GM12891 (cell line): ENCODE measurements at regions not wholly inside any gene's neighbourhood (a gene's known extent, or its start where the extent isn't known, plus 50 kb on each side); places are given as distances from the start of the nearest gene placed in this dataset.
A peak's percentile ranks its signal among the peaks of the same experiment; 100 is the strongest.
"Not testable (repeated sequence)": the region's sequence is repeated elsewhere in the genome, so short reads cannot be mapped to it uniquely, and the experiment has no call there.

Experiments used
- DNase-seq: peaks from one replicate; pipeline ENCODE4 v3.0.0; 2011; ENCODE audit warnings: low spot score; ENCODE audit not compliant: insufficient read length
- FAIRE-seq: peaks from 2 replicates; lab custom pipeline; 2011; peaks lifted over from hg19 to GRCh38; lab: Jason Lieb, UNC
- PAX5 ChIP-seq: IDR thresholded peaks from 2 replicates; pipeline ENCODE4 v1.6.1; 2011; ENCODE audit warnings: low read length, moderate library complexity, mild to moderate bottlenecking; ENCODE audit not compliant: insufficient read depth, severe bottlenecking
- POLR2A ChIP-seq: IDR thresholded peaks from 2 replicates; pipeline ENCODE4 v1.6.1; 2011; ENCODE audit warnings: low read depth, low read length, control low read depth
- POLR2AphosphoS5 ChIP-seq: IDR thresholded peaks from 2 replicates; pipeline ENCODE4 v1.6.1; 2011; ENCODE audit warnings: low read depth, low read length, control low read depth
- POU2F2 ChIP-seq: IDR thresholded peaks from 2 replicates; pipeline ENCODE4 v1.6.1; 2011; ENCODE audit warnings: low read depth, mild to moderate bottlenecking, control low read depth, low read length, moderate library complexity
- SPI1 ChIP-seq: IDR thresholded peaks from 2 replicates; pipeline ENCODE4 v1.6.1; 2011; ENCODE audit warnings: low read depth, low read length, control low read depth
- TAF1 ChIP-seq: IDR thresholded peaks from 2 replicates; pipeline ENCODE4 v1.6.1; 2011; ENCODE audit warnings: low read depth, low read length, control low read depth

DNA sequence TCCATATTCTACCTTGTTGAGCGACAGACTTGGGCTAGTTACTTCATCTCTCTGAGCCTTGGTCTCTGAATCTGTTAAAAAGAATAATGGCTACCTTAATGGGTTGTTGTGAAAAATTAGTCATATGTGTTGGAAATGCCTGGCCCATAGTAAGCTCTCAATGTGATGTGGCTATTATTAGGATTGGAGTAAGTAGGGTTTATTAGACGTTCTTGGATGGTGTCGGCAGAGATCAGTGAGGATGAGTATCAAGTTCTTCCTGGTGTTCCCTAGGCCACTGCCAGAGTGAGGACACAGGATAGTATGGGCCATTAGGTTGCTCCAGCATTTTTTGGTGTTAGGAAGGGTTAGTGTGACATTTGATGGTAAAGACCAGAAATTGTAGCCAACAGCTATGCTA is 121.1 kb upstream of the DUSP10 start:
- FAIRE-seq (peak; percentile 40), DNase-seq (no peak)
- TF ChIP-seq POLR2A (no peak), POU2F2 (no peak), POLR2AphosphoS5 (no peak), PAX5 (no peak), SPI1 (no peak), TAF1 (no peak)

DNA sequence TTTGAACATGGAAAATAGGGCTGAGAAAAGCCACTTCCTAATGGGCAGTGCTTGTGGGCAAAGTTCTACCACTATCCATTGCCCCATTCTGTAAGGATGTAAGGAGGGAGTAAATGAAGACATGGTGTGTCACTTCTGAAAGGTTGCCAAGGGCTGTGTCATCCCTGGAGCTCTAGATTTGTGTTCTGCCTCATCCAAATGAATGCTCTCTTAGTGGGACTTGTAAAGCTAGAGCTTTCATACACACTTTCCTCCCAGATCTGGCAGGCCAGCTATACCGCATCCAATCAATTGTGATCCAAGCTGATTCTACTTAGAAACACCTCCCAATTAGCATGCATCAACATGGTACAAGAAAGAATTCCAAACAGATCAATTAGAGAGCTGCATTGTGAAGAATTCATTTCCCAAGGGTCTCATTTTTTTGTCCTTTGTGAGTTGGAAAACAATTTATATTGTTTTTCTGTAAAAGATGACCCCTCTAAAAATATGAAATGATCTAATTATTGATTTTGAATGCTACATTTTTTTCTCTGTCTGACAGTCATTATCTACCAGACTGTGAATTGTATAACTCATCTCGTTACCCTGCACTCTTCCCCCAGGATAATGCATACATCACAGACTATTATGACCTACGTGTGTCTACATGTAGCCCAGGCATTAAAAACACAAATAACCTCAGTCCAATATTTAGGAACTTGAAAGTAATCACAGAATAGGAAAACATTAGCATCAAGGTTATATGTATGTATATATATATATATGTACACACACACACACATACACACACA is 117.1 kb upstream of the DUSP10 start:
- FAIRE-seq (no peak), DNase-seq (no peak)
- TF ChIP-seq SPI1 (no peak), POLR2A (no peak), POU2F2 (no peak), PAX5 (no peak)

DNA sequence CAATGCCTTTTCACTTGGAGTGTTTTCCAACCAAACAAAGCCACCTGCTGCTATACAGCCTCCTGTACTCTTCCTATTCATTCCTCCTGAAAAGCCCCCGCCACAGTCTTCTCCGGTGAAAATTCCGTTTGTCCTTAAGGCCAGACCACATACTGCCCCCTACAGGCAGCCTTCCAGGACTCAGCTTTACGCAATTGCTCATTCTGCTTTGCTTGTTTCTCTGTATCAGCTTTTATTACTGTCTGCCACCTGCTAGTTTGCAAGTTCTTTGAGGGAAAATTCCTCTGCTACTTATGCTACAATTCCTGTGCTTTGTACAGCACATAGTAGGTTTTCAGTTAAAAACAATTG is 115.2 kb upstream of the DUSP10 start:
- not testable (repeated sequence) for DNase-seq
- peak; percentile 20 for FAIRE-seq

DNA sequence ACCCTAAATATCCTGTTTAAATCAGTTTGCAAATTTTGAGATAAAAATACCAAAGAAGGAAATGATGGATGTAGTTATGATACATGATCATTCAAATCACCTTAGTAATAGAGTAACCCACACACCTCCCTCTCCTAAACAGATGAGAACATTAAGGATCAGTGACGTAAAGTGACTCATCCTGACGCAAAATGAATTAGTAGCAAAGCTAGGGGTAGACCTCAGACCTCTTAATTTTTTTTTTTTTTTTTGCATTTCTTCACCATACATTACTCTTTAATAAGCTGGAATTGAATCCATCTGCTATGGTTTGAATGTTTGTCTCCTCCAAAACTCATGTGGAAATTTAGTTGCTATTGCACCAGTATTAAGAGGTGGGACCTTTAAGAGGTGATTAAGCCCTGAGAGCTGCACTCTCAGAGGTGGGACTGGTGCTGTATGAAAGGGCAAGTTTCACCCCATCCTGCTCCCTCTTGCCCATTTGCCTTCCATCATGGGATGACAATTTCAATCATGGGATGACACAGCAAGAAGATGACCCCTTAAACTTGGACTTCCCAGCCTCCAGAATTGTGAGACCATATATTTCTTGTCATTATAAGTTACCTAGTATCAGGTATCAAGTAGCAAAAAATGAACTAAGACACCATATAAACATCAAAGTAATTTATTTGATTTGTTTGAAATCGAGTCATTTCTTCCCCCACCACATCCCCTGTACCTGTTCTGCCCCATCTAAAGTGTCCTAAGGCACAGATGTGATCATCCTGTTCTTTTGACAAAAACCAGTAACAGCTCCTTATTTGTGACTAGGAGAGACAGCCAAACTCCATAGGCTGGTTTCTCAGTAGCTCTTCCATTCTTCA is 114.6 kb upstream of the DUSP10 start:
- DNase-seq (no peak), FAIRE-seq (no peak)
- TF ChIP-seq POU2F2 (no peak), TAF1 (no peak), POLR2A (no peak), SPI1 (no peak), POLR2AphosphoS5 (no peak), PAX5 (no peak)

DNA sequence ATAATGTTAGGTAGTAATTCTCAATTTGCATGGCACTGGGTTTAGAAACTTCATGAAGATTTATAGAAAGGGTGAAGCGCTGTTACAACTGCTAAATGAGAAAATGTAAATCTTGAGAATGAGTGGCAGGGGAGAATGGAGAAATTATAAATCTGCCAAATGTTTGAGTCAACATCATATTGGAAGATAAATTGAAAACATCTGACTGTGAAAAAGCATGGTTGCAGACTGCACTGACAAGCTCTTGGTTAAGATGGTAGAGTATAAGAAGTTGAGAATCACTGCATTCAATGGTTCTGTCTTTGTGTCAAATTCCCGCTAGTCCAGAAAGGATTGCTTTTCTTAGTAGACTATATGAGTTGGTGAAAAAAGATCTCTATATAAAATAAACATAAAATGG is 113.3 kb upstream of the DUSP10 start:
- TF ChIP-seq PAX5 (no peak), POLR2AphosphoS5 (no peak), POU2F2 (no peak), TAF1 (no peak), SPI1 (no peak), POLR2A (no peak)
- no peak for DNase-seq
- FAIRE-seq = no peak

DNA sequence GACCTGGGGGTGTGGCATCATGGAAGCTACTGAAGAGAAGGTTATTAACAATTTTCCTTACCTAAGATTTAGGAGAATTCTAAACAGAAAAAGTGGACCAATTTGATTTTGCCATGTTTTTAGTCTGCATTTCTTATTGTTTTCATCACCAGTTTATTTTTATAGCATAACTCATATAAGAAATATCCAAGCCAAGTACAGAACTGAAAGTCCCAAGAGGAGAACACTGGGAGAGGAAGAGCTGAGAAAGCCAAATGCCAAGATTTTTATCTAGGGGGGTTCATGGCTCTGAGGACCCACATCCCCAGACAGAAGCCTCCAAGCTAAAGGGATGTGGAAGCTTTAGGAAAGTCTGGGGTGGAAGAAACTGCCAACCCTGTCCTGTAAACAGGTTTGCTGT is 109.4 kb upstream of the DUSP10 start:
- TF ChIP-seq POLR2A = no peak
- TF ChIP-seq TAF1 = no peak
- no peak for TF ChIP-seq PAX5
- TF ChIP-seq POU2F2 = no peak
- TF ChIP-seq SPI1 = no peak
- TF ChIP-seq POLR2AphosphoS5 = no peak
- no peak for FAIRE-seq

DNA sequence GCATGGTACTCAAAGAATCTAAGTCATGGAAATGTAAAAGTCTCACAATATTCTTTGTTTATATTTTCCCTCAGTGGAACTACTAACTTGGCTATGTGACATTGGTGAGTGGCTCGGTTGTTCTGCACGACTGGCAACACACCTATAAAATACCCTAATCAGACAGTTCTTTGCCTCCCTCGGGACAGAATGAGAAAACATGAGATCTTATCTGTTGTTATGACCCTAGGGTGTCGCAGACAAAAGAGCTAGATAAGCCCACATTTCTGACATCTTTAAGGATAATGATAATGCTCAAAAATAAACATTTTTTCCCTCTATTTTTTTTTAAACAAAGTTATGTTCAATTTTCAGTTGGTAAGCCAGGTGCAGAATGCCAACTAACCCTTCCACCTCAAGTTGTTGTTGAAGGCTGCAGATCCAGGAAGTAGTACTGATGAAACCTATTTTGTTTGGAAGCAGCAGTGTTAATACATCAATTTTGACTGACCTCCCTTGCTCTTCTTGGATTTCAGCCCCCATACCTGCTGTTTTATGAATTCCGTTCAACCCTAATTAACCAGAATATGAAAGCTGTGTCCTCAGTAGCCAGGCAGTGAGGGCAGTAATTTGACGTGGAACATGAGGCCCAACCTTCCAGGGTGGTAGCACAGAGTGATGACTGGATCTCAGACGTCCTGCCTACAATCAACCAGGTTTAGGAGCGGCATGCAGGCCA is 108.7 kb upstream of the DUSP10 start:
- no peak for FAIRE-seq
- TF ChIP-seq TAF1 (no peak), POLR2AphosphoS5 (no peak), POU2F2 (no peak), SPI1 (no peak), PAX5 (no peak), POLR2A (no peak)
- no peak for DNase-seq

More for the DNA sequence above, 109.4 kb upstream of the DUSP10 start:
- no peak for DNase-seq

DNA sequence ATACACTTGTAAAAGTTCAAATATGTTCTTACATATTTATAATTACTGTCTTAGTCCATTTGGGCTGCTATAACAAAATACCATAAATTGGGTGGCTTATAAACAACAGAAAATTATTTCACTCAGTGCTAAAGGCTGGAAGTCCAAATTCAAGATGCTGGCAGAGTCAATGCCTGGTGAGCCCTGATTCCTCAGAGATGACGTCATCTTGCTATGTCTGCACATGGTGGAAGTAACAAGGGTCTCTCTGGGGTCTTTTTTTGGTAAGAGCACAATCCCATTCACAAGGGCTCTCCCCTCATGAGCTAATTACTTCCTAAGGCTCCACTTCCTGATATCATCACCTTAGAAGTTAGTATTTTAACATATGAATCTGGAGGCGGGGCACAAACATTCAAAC is 108.0 kb upstream of the DUSP10 start:
- TF ChIP-seq POLR2A (no peak), PAX5 (no peak), POLR2AphosphoS5 (no peak), SPI1 (no peak), TAF1 (no peak), POU2F2 (no peak)
- FAIRE-seq (no peak), DNase-seq (no peak)

DNA sequence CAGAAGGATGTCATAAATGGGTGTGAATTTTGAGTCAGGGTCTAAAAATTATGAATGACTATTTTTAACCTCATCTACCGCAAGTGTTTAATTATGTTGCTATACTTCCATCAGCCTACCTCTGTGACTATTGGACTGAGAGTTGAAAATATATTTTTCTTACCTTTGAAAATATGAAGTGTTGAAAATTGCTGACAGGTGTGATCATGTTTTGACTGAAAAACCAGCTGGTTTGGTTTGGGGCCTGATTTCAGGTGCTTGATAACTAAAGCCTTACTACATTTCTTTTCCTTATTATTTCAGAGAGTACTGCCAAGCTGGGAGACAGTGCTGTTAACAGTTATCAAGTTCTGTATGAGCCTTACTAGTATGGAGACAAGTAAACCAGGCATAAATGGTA is 107.2 kb upstream of the DUSP10 start:
- TF ChIP-seq POLR2AphosphoS5 = no peak
- TF ChIP-seq PAX5 = no peak
- TF ChIP-seq POU2F2 = no peak
- TF ChIP-seq SPI1 = no peak
- DNase-seq = no peak
- FAIRE-seq = no peak
